OCI-LY1 (cell line): ENCODE measurements at regions not wholly inside any gene's neighbourhood (a gene's known extent, or its start where the extent isn't known, plus 50 kb on each side); places are given as distances from the start of the nearest gene placed in this dataset.

Experiments
- H2AFZ ChIP-seq: fragments of 200-600 bp; sonication (generic), shearing (Covaris generic); 2 replicates; pipeline ENCODE4 v1.6.0; 2014; ENCODE audit warnings: antibody characterized with exemption, mild to moderate bottlenecking, low read length
- H3F3A ChIP-seq: fragments of 200-600 bp; sonication (generic), shearing (Covaris generic); 2 replicates; pipeline ENCODE4 v1.6.0; 2014; ENCODE audit warnings: mild to moderate bottlenecking, antibody characterized with exemption, low read length, moderate library complexity; ENCODE audit not compliant: insufficient read depth
- H3K27ac ChIP-seq: fragments of 200-600 bp; sonication (generic); 2 replicates; pipeline ENCODE4 v1.5.1; 2014; ENCODE audit warnings: low read length, mixed run types, mild to moderate bottlenecking, low read depth; ENCODE audit not compliant: poor library complexity, severe bottlenecking
- H3K27me3 ChIP-seq: fragments of 200-600 bp; sonication (generic); 2 replicates; pipeline ENCODE4 v1.6.0; 2014; ENCODE audit warnings: antibody characterized with exemption, mild to moderate bottlenecking, low read length, moderate library complexity; ENCODE audit not compliant: insufficient read depth
- H3K36me3 ChIP-seq: fragments of 200-600 bp; sonication (generic); 2 replicates; pipeline ENCODE4 v1.6.1; 2014; ENCODE audit warnings: mild to moderate bottlenecking, antibody characterized with exemption, low read length, moderate library complexity, mixed read lengths; ENCODE audit not compliant: insufficient read depth
- H3K4me1 ChIP-seq: fragments of 200-600 bp; sonication (generic); 2 replicates; pipeline ENCODE4 v1.5.1; 2014; ENCODE audit warnings: mild to moderate bottlenecking, low read length, moderate library complexity; ENCODE audit not compliant: insufficient read depth, severe bottlenecking
- H3K4me2 ChIP-seq: fragments of 200-600 bp; sonication (generic), shearing (Covaris generic); 2 replicates; pipeline ENCODE4 v1.6.1; 2014; ENCODE audit warnings: low read length
- H3K4me3 ChIP-seq: fragments of 200-600 bp; sonication (generic); 2 replicates; pipeline ENCODE4 v1.5.1; 2014; ENCODE audit warnings: low read length, low read depth, mild to moderate bottlenecking, mixed read lengths; ENCODE audit not compliant: poor library complexity, severe bottlenecking
- H3K79me2 ChIP-seq: fragments of 200-600 bp; shearing (Covaris generic); 2 replicates; pipeline ENCODE4 v1.6.1; 2016; ENCODE audit warnings: mixed run types, low read length, mixed read lengths; ENCODE audit not compliant: insufficient read depth
- H3K9ac ChIP-seq: fragments of 200-600 bp; sonication (generic), shearing (Covaris generic); 2 replicates; pipeline ENCODE4 v1.6.1; 2014; ENCODE audit warnings: mild to moderate bottlenecking, low read length, mixed read lengths
- H3K9me2 ChIP-seq: fragments of 200-600 bp; sonication (generic), shearing (Covaris generic); 2 replicates; pipeline ENCODE4 v1.6.1; 2014; ENCODE audit warnings: low read depth, mild to moderate bottlenecking, low read length, mixed read lengths
- H3K9me3 ChIP-seq: fragments of 200-600 bp; shearing (Covaris generic); 2 replicates; pipeline ENCODE4 v1.6.1; 2014; ENCODE audit warnings: low read length, mixed read lengths
- H4K20me1 ChIP-seq: fragments of 200-600 bp; sonication (generic), shearing (Covaris generic); 2 replicates; pipeline ENCODE4 v1.6.0; 2016; ENCODE audit warnings: mild to moderate bottlenecking, low read length; ENCODE audit not compliant: insufficient read depth
- EZH2 ChIP-seq: fragments of 200-600 bp; sonication (generic), shearing (Covaris generic); IDR thresholded peaks from 2 replicates; pipeline ENCODE4 v1.8.0; 2017; ENCODE audit warnings: borderline replicate concordance, mixed run types, mild to moderate bottlenecking, antibody characterized with exemption, low read length, moderate library complexity, mixed read lengths
- TF ChIP-seq, protein P1 (sequence below): fragments of 200-600 bp; sonication (generic), shearing (Covaris generic); IDR thresholded peaks from 2 replicates; pipeline ENCODE4 v1.5.1; 2017; ENCODE audit warnings: mild to moderate bottlenecking, antibody characterized with exemption, low read length, moderate library complexity, mixed read lengths

DNA sequence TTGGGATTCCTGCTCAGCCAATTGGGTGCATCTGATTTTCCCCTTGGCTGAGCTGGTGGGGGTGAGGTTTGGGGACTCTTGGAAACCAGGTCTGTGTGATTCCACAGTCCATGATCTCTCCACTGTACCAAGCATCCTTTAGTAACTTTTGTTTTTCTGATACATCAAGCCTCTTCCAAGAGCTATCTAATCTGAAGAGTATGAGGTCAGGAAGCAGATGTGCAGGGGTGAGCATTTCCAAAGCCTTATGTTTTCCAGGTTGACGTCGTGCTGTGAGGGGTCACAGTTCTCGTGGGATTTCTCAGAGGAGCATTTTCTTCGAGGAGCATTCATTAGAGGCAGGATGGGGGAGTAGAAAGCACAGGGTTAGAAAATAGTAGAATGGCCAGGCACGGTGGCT, 95.3 kb downstream of the KLF4 start:
- Histone ChIP-seq H3K79me2 (no peaks in the 10 kb centered on the region), H3K9me2 (no peaks in the 10 kb centered on the region)
- TF ChIP-seq, protein P1, sequence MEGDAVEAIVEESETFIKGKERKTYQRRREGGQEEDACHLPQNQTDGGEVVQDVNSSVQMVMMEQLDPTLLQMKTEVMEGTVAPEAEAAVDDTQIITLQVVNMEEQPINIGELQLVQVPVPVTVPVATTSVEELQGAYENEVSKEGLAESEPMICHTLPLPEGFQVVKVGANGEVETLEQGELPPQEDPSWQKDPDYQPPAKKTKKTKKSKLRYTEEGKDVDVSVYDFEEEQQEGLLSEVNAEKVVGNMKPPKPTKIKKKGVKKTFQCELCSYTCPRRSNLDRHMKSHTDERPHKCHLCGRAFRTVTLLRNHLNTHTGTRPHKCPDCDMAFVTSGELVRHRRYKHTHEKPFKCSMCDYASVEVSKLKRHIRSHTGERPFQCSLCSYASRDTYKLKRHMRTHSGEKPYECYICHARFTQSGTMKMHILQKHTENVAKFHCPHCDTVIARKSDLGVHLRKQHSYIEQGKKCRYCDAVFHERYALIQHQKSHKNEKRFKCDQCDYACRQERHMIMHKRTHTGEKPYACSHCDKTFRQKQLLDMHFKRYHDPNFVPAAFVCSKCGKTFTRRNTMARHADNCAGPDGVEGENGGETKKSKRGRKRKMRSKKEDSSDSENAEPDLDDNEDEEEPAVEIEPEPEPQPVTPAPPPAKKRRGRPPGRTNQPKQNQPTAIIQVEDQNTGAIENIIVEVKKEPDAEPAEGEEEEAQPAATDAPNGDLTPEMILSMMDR: no peak
- TF ChIP-seq EZH2: no peak

DNA sequence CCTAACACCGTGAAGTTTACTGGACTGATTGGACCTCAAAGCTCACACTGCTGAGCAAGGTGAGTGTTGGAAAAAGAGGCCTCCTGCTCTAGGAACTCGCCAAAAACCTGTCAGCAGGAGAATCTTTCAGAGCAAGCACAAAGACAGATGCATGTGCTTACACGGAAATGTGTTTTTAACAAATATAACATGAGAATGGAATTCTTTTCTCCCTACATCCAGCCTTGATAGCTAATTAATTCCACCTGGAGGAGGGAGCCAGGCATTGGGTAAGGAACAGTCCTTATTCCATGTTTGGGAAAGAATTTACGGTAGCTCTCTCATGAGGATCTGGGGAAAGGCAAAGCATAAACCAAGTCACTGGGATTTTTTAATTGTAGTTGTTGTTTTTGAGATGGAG, 98.8 kb downstream of the KLF4 start:
- Histone ChIP-seq H3K27ac (no peak overlapping the region), H4K20me1 (no peaks in the 10 kb centered on the region), H3K79me2 (no peaks in the 10 kb centered on the region), H2AFZ (no peak overlapping the region), H3K9me2 (no peaks in the 10 kb centered on the region), H3K36me3 (no peaks in the 10 kb centered on the region), H3K4me1 (no peaks in the 10 kb centered on the region), H3K4me2 (no peak overlapping the region), H3K9me3 (no peaks in the 10 kb centered on the region), H3F3A (no peaks in the 10 kb centered on the region), H3K9ac (no peak overlapping the region), H3K4me3 (no peak overlapping the region), H3K27me3 (no peaks in the 10 kb centered on the region)
- TF ChIP-seq, protein P1: no peak
- TF ChIP-seq EZH2: no peak

More for the DNA sequence above, 95.3 kb downstream of the KLF4 start:
- no peaks in the 10 kb centered on the region for H3K4me1 ChIP-seq
- no peaks in the 10 kb centered on the region for H3K36me3 ChIP-seq
- no peak overlapping the region for H3K4me3 ChIP-seq
- no peaks in the 10 kb centered on the region for H3K9me3 ChIP-seq
- H3F3A ChIP-seq: no peaks in the 10 kb centered on the region
- no peaks in the 10 kb centered on the region for H4K20me1 ChIP-seq
- no peak overlapping the region for H3K4me2 ChIP-seq
- H2AFZ ChIP-seq: no peak overlapping the region
- H3K9ac ChIP-seq: no peak overlapping the region
- peaks cover 3% of the 10 kb centered on the region; the same call in 1 of the 2 replicates for H3K27me3 ChIP-seq
- no peak overlapping the region for H3K27ac ChIP-seq

- H2AFZ ChIP-seq: no peak overlapping the region
- H3K4me2 ChIP-seq: no peak overlapping the region
- no peaks in the 10 kb centered on the region for H3F3A ChIP-seq
- H3K4me3 ChIP-seq: no peak overlapping the region
- H3K27me3 ChIP-seq: no peaks in the 10 kb centered on the region
- no peaks in the 10 kb centered on the region for H4K20me1 ChIP-seq
- H3K9ac ChIP-seq: no peak overlapping the region
- no peaks in the 10 kb centered on the region for H3K9me3 ChIP-seq
- no peaks in the 10 kb centered on the region for H3K9me2 ChIP-seq
- H3K36me3 ChIP-seq: no peaks in the 10 kb centered on the region
- no peak overlapping the region for H3K27ac ChIP-seq
- no peaks in the 10 kb centered on the region for H3K4me1 ChIP-seq
- H3K79me2 ChIP-seq: no peaks in the 10 kb centered on the region
- TF ChIP-seq EZH2: no peak
- TF ChIP-seq, protein P1: no peak
Measured at GRCh38 chr9:107390279-107390678, 99.3 kb downstream of the KLF4 start.
